Stimulated activated CD4-positive, alpha-beta T cell treated with anti-CD3 and anti-CD28 coated beads, Interleukin-4, amount 100 ng/mL, for 1 hour (primary cell): ENCODE measurements at regions not wholly inside any gene's neighbourhood (a gene's known extent, or its start where the extent isn't known, plus 50 kb on each side); places are given as distances from the start of the nearest gene placed in this dataset.

Experiments used
- DNase-seq: peaks from one replicate; pipeline ENCODE4 v3.0.0-alpha.2; 2020

GRCh38 chr12:65631621-65632111 lies 192.6 kb upstream of the HMGA2 start:
- DNase-seq = no peak

GRCh38 chr12:65632131-65632855 lies 192.0 kb upstream of the HMGA2 start:
- no peak for DNase-seq

GRCh38 chr12:65634061-65634460 lies 190.2 kb upstream of the HMGA2 start:
- no peak for DNase-seq

DNA sequence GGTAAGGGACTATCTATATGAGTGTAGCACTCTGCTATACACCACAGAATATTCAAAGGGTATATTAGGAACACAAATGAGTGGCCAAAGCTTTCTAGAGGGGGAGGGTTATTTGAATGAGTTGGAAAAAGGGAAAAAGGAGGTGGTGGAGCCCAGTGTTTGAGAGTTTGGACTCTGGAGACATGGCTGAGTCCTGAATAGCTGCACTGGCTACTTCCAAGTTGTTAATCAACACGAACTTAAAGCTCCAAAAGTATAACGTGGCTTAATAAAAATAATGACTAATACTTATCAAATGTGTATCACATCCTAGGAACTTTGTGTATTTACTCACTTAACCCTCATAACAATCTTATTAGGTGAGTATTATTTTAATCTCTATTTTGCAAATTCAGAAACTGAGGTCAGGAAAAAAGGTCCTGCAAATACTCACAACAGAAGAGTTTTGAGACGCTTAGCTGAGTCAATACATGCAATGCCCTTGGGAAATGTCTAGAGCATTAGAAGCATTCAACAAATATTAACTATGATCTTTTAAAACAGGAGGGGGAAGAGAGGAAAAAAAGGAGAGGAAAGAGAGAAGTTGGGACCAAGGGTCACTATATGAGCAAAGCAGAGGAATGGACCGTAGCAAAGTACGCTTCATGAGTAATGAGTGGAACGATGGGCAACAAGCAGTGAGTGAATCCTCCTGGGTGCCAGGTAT lies 189.5 kb upstream of the HMGA2 start:
- DNase-seq = no peak

DNA sequence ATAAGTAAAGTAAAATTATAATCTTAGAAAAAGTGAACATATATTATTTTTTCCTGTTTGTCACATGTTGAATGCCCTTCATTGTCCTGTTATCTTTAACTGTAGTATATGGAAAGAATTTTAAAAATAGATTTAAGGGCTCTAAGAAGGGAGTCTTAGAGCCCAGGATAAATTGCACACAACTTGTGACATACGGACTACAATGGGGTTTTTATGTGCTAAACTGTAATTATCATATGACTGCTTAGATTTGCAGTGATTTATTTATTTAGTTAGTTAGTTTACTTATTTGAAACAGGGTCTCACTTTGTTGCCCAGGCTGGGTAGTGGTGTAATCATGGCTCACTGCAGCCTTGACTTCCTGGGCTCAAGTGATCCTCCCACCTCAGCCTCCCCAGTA lies 187.8 kb upstream of the HMGA2 start:
- DNase-seq = no peak

DNA sequence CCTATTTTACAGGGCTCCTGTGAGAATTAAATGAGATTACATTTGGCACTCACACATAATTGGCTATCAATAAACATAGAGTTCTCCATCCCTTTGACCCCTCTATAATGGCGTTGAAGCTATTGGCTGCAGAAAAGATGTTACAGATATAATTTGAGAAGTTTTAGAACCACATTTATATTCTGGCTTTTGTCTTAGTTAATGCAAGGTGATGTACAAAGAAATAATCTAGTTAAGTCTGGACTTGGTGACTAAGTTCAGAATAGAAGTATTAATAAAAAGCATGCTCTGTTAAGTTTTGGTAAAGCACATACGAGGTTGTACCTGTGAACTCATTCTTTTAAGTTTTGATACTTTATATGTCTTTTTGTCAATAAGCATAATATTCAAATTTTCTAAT lies 187.1 kb upstream of the HMGA2 start:
- no peak for DNase-seq

DNA sequence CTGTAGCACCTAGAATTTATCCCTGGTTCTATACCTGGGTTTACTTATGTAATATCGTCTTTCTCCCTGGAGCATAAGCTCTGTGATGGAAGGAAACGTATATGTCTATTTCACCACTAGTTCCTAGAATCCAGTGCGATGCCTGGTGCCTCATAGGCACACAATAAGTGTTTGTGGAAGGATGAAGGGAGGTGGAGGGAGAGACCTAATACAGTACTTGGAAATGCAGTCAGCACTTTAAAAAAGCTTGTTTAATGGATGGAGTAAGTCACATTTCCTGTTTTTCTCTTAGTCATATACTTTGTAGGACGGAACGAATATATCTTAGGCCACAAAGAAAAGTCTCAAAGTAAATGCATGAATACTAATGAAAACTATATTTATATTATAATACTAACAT lies 186.5 kb upstream of the HMGA2 start:
- DNase-seq = no peak

GRCh38 chr12:65638324-65638723 lies 186.0 kb upstream of the HMGA2 start:
- no peak for DNase-seq

- no peak for DNase-seq
Observed at GRCh38 chr12:65640489-65640901, 183.8 kb upstream of the HMGA2 start.

DNA sequence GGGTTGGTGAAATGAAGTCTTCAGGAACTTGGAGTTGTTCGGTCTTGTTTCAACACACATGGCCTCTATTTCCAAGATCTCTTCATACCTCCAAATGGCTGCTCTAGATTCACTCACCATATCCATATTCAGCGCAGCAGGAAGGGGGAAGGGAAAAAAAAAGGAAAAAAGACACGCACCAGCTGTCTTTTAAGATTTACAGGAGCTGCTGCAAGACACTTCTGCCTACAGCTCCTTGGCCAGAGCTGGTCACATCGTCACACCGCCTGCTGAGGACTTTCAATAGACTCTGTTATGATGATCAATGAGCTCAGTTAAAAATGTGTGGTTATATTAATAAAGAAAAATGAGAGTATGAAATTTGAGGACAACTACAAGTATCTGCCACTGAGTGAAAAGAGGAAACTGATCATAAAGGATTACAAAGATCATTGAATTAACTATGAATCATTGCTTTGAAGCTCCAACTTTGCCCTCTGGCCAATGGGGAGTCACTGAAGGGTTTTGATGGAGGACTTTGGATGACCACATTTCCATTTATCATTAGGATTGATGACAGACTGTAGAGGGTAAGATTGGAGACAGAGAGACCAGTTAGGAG lies 182.1 kb upstream of the HMGA2 start:
- no peak for DNase-seq

GRCh38 chr12:65643171-65643570 lies 181.1 kb upstream of the HMGA2 start:
- DNase-seq = no peak

- no peak for DNase-seq
Observed at GRCh38 chr12:65643595-65644386, 180.5 kb upstream of the HMGA2 start.

DNA sequence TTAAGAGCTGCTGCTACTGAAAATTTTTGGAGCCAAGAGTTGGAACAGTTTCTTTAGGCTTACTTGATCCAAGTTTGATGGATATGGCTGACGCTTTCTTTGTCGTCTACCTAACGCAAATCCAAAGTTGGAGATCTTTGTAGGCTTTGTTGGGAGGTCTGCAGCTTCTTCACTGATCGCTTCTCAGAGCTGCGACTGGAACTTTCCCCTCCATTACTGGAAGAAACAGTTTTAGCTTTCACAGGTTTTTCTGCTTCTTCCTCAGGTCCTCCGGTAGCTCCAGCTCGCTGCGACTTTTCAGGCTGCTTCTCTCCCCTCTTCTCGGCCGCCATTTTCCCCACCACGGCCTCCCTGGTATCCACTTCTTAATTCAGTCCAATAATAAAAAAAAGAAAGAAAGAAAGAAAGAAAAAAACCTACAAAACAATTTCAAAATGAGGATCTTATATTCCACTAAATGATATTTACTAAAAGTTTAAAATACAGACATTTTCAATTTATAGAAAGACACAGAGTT lies 178.1 kb upstream of the HMGA2 start:
- no peak for DNase-seq

GRCh38 chr12:65647074-65647473 lies 177.2 kb upstream of the HMGA2 start:
- no peak for DNase-seq

- no peak for DNase-seq
Observed at GRCh38 chr12:65648461-65648860, 175.8 kb upstream of the HMGA2 start.

DNA sequence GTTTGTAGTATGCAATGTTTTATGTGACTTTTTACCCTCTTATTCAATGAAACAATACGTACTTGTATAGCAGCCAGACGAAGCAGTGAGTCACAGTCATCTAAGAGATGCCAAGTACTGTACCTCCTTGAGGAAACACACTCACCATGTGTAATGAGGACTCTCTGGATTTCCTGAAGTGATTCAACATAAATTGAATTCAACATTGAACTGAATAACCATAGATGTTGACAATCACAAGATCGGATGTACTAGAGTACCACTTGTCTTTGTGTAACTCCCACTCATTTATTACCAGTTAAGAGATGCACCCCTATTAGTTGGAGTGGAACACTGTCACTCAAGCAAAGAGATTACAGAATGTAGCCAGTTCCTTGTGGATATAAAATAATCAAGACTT lies 175.2 kb upstream of the HMGA2 start:
- no peak for DNase-seq

DNA sequence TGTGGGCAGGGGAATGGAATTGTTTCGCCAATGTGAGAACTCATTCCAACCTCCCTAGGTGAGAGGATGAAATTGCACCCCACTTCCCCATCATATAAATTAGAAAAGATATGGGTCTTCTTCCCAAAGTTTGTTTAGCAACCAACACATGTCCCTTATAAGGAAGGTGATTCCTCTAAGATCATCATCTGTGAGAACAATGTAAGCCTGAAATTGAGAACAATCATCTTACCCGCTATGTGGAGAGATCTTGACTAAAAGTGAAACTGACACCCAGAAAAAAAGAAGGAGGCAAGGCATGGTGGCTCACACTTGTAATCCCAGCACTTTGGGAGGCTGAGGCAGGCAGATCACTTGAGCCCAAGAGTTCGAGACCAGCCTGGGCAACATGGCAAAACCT lies 173.2 kb upstream of the HMGA2 start:
- DNase-seq = no peak

DNA sequence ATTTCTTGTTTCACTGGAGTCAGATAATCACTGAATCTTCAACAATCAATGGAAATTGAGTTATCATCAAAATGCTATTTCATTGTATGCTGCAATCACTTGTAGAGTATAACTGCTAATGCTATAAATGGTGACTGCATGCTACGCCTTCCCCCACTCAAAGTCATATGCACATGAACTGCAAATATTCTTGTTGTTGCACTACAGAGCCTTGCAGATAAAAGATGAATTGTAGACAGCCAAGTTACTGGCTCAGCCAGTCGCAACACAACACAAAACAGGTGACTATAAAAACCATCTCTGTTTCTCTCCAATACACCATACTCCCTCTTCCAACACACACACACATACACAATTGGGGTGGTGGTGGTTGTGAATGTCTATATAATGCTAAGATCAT lies 171.0 kb upstream of the HMGA2 start:
- no peak for DNase-seq

- DNase-seq = no peak
Observed at GRCh38 chr12:65653946-65654629, 170.2 kb upstream of the HMGA2 start.

- no peak for DNase-seq
Observed at GRCh38 chr12:65655074-65655493, 169.2 kb upstream of the HMGA2 start.

DNA sequence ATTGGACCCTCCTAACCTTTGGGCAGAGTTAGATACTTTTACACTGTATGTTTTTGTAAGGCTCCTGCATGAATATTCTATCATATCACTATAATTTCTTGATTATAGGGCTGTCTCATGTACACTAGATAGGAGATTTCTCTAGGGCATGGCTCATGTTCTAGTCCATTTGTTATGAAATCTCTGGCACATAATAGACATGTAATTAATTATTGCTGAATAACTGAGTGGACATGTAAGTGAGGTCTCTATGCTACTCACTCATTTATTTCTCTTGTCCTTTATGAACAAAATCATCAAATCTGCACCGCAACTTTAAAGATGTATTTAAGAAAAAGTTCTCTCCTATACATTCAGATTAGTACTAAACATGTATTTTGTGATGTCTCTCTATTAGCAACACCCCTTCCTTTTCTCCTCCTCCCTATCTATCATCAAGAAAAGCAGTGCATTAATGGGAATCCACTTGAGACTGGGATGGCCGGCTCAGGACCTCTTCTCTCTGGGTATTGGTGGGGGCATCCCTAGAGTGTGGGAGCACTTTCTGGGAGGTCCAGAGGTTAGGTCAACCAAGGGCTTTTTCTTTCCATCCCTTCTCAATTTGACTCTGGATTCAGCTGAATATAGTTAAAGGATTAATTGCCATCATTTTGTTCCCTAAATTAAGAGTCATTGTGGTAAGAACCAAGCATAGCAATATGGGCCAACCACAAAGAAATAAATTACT lies 168.0 kb upstream of the HMGA2 start:
- no peak for DNase-seq

DNA sequence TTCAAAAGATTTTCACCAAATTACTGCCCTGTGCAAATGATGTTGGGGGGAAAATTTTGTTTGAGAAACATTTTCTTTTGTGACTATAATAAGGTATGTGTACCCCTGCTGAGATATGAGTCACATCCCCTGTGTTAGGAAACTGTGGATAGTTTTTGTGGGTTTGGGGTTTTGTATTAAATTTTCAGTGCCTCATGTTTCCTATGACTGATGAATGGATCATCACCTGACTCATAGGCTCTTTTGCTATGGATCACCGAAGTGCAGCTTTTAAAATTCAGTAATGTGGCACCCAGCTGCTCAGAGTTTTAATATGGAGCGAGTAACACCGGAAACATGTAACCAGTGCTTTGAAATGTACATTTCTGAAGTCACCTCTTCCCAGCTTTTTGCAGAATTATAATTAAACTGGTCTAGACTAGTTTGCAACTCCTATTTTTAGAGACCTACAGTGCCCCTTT lies 167.4 kb upstream of the HMGA2 start:
- no peak for DNase-seq
